GM18868 (cell line): ENCODE measurements at regions not wholly inside any gene's neighbourhood (a gene's known extent, or its start where the extent isn't known, plus 50 kb on each side); places are given as distances from the start of the nearest gene placed in this dataset.

Source experiments
- ATAC-seq: cut with Tn5 transposase; IDR thresholded peaks from one replicate; pipeline ENCODE4 v1.9.1; 2021; ENCODE audit warnings: mild to moderate bottlenecking, moderate library complexity; ENCODE audit not compliant: unreplicated experiment

DNA sequence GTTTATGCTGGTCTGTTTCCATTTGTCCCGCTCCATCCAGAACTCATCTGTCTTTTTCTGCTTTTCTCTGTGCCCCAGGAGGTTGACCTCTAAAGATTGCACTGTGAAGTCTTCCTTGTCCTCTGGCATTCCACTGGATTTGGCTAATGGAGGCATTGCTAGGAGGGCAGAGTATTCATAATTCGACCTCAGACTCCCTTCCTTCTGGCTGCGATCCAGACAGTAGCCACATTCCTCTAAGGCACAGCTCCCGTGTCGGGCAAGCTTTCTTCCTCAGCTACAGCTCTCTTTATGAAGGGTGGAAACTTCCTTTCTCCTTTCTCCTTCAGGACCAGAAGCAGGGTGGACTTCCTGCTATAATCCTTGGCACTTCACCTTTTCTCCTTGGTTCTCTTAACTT is 175.9 kb downstream of the BAMBI start:
- ATAC-seq = no peak

DNA sequence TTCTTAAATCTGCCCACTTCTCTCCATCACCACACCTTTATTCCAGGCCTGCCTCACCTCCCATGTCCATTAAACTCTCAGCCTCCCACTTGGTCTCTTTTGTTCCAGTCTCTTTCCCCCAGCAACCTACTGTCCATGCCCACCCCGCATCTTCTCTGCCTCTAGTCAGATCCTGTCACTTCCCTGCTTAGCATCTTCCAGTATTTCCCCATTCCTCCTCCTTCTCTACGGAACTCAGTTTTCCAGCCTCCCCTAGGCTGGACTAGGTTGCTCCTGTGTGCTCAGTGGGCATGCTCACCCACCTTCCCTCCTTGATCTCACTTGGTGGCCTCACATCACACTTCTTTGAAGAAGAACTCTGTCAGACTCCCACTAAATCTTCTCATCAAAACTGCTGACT is 179.8 kb downstream of the BAMBI start:
- no peak for ATAC-seq

- no peak for ATAC-seq
Measured at GRCh38 chr10:28858646-28859045, 181.3 kb downstream of the BAMBI start.

- no peak for ATAC-seq
Measured at GRCh38 chr10:28859791-28860190, 182.5 kb downstream of the BAMBI start.

DNA sequence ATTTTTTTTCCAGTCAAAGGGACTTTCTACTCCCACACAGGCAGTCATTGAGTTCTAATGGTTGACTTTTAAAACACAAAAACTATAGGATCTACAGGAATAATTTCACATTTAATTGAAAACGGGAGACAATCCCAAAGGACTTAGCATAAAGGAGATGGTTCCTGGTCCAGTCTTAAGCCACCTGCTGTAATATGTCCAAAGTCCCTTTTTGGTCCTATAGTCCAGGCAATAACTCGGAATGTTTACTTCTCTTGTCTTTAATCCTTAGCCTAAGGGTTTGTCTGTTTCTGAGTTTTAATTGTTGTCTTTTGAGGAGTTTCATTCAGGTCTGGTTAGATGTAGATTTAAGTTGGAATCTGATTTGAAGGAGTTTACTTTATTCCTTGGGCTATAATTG is 184.9 kb downstream of the BAMBI start:
- no peak for ATAC-seq

DNA sequence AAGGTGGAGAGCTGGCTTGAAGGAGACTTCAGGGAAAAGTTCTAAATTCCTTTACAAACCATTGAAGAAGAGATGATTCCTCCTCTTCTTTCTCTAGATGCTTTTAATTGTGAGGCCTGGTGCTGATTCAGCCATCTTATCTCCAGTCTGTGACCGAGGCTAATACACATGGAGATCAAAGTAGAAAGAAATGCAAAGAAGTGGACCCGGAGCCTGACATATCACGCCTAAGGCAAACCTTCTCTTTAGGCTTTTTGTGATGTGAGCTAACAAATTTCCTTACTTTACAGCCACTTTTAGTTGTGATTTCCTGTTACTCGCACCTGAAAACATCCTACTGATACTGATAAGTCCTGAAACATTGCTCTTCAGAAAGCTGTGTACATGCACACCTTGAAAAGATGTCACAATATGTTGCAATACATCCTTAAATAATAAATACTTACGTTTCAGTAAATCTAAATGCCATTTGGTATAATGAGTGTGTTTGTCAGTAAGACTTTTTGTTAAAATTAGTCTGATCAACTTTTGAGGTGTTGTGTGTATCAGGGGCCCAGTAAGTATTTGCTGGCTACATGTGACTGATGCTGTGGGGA is 192.4 kb downstream of the BAMBI start:
- ATAC-seq = no peak

- no peak for ATAC-seq
Measured at GRCh38 chr10:28871665-28872064, 194.3 kb downstream of the BAMBI start.

- ATAC-seq = no peak
Measured at GRCh38 chr10:28872587-28873165, 195.4 kb downstream of the BAMBI start.

GRCh38 chr10:28873540-28873939 is 196.2 kb downstream of the BAMBI start:
- no peak for ATAC-seq

DNA sequence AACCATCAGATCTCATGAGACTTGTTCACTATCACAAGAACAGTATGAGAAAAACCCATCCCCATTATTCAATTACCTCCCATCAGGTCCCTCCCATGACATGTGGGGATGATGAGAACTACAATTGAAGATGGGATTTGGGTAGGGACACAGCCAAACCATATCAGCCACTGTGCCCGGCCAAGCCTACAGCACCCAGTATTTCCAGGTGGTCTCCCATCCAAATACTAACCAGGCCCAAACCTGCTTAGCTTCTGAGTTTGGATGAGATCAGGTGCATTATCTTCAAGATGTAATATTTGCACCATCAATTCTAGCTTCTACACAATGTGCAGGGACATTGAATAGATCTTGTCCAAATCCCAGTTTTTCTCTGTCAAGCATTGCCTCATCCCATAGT is 196.9 kb downstream of the BAMBI start:
- no peak for ATAC-seq

DNA sequence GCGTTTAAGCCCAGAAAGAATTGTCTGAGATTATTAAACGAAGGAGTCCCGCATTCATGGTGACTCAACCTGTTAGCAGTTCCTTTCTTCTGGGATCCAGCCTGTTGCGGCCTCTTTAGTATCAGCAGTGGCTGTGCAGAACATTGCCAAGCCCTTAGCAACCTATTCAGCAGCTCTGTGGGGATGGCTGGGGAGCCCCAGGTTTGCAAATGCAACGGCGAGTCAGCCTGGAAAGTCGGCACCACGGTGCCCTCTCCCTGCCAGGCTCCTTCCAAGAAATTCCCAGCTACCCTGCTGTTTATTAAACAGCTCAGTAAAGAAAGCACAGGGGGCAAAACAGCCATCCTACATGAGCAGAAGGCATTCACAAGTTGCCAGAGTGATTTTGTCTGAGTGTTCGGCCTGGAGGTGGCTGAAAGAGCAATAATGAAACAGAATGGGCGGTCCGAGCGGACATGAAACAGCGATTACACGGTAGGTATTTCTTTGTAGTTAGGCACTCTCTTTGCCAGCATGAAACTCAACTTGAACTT is 198.3 kb downstream of the BAMBI start:
- no peak for ATAC-seq

GRCh38 chr10:28878236-28878970 is 201.1 kb downstream of the BAMBI start:
- no peak for ATAC-seq

GRCh38 chr10:28879246-28879645 is 201.9 kb downstream of the BAMBI start:
- ATAC-seq = no peak

DNA sequence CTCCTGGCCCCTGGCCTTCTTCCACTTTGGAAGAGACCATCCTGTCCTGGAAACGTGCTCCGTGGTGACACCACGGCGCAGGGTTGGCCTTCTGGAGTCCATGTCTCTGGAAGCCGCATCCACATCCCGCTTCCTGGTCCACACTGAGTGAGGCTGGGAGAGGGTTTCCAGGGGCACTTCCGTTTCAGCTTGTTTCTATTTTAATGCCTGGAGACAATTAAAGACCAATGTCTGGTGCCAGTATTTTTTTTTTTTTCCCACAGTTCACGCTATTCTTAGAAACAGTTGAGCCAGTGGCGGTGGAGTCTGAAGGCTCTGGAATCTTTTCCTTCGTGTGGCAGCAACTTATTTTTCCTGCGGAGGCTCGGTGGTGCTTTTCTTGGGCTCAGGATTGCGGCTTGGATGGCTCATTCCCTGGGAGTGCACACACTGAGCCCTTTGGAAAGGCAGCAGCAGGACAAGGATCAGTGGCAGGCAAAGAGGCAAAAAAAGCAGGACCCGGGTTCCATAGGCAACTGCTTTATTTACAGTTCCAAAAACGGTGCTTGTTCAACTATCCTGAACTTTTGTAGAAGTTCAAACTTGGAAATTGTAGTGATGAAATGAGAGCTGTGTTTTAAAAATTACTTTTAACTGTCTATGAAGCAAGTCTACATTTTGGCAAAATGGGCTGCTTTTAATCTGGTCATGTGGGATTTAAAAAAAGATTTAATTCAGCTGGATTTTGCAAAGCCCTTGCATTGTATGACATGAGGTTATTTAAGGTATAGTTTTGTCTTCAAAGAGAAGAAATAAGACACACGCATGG is 202.8 kb downstream of the BAMBI start:
- ATAC-seq = no peak

DNA sequence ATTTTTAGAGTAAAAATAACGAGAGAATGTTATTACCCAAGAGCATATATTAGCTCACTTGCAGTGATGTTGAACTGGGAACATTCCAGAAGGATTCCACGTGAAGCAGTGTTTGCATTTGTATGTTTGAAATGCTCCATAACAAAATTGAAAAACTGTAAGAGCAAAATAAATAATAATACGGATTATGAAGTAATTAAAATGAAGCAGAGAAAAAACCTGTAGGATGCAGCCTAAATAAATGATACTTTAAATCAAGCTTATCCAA is 203.3 kb downstream of the BAMBI start:
- no peak for ATAC-seq

- ATAC-seq = no peak
Measured at GRCh38 chr10:28881171-28881882, 204.0 kb downstream of the BAMBI start.

DNA sequence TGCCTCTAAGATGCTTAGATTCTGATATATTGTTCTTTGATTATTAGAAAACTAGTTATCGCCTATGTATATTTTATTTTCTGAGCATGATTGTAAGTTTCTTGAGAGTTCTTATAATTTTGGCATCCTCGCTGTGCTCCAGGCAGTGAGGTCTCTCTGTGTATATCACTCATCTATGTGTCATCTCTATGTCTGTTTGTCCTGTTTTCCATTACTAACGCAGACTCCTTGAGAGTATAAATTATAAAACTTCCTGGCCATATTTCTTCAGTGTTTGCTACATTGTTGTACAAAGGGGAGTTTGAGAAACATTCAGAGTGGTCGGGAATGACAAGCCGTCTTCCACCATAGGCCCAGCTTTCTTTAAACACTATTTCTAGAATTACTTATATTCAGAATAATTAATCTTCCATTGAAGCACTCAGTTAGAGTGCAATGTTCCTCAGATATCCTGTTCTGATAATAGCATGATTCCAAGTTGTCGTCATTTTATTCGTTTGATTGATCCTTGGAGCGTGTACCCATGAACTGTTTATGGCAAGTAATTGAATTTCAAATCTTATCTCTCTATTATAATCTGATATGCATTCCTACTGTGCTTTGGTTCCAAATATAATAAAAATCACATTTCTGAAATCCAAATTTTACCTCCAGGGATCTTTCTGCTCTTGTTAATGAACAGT is 206.6 kb downstream of the BAMBI start:
- no peak for ATAC-seq

- no peak for ATAC-seq
Measured at GRCh38 chr10:28890121-28890950, 213.0 kb downstream of the BAMBI start.

GRCh38 chr10:28891058-28891713 is 213.9 kb downstream of the BAMBI start:
- ATAC-seq = no peak
